GM12878 (cell line): ENCODE measurements at regions not wholly inside any gene's neighbourhood (a gene's known extent, or its start where the extent isn't known, plus 50 kb on each side); places are given as distances from the start of the nearest gene placed in this dataset.

Source experiments
- ATAC-seq: fragments of 200-7000 bp; cut with Tn5 transposase; 3 replicates; pipeline ENCODE4 v1.9.1; 2020; ENCODE audit warnings: mild to moderate bottlenecking, moderate library complexity
- BruUV-seq: library from RNA; stranded (reverse); fragments of 400-500 nt; replicated peaks from 2 replicates; lab custom pipeline; 2021; lab: Mats Ljungman, UMichigan
- CTCF ChIA-PET: fragments of 300-600 bp; sonication (Branson Sonifier 250); formaldehyde crosslinking; extraction: SDS; loops from one replicate; lab custom pipeline; 2021; ENCODE audit warnings: inconsistent platforms; lab: Yijun Ruan, JAX
- POLR2A ChIA-PET: fragments of 350-600 bp; formaldehyde crosslinking; extraction: SDS; loops from one replicate; lab custom pipeline; 2021; ENCODE audit warnings: inconsistent platforms; lab: Charles Lee
- RAD21 ChIA-PET: fragments of 300-600 bp; sonication (Branson Sonifier 250); formaldehyde crosslinking; loops from one replicate; lab custom pipeline; 2023; ENCODE audit warnings: antibody characterized with exemption; ENCODE audit not compliant: unreplicated experiment; lab: Charles Lee
- SMC1A ChIA-PET: fragments of 300-600 bp; sonication (Branson Sonifier 250); formaldehyde crosslinking; loops from one replicate; lab custom pipeline; 2023; ENCODE audit not compliant: unreplicated experiment, uncharacterized antibody; lab: Charles Lee
- DNase-seq: peaks from one replicate; pipeline ENCODE4 v3.0.0-alpha.2; 2011; ENCODE audit warnings: low read depth, low spot score
- FAIRE-seq: peaks from 3 replicates; lab custom pipeline; 2011; peaks lifted over from hg19 to GRCh38; lab: Jason Lieb, UNC
- H2AFZ ChIP-seq: 2 replicates; pipeline ENCODE4 v1.6.0; 2011; ENCODE audit warnings: low read depth, low read length, control low read depth; ENCODE audit not compliant: control insufficient read depth
- H3K27ac ChIP-seq: 2 replicates; pipeline ENCODE4 v1.5.1; 2011; ENCODE audit warnings: control low read depth; ENCODE audit not compliant: control insufficient read depth, insufficient read depth
- H3K27me3 ChIP-seq, 2 experiments: replicated peaks in 1 of 2; 2 replicates each; pipeline versions ENCODE4 v1.6.0 to v1.6.1; 2011; ENCODE audit warnings: low read length in 1 of 2; ENCODE audit not compliant: control insufficient read depth in 2 of 2, insufficient read depth in 2 of 2
- H3K36me3 ChIP-seq, 2 experiments: 2 replicates each; pipeline ENCODE4 v1.5.1; 2011; ENCODE audit warnings: low read length in 1 of 2; ENCODE audit not compliant: control insufficient read depth in 2 of 2, insufficient read depth in 2 of 2
- H3K4me1 ChIP-seq: 2 replicates; pipeline ENCODE4 v1.6.1; 2011; ENCODE audit warnings: mild to moderate bottlenecking, low read length, moderate library complexity, mixed read lengths; ENCODE audit not compliant: control insufficient read depth, insufficient read depth
- H3K4me2 ChIP-seq: 2 replicates; pipeline ENCODE4 v1.6.0; 2011; ENCODE audit warnings: control low read depth; ENCODE audit not compliant: control insufficient read depth, insufficient read depth
- H3K4me3 ChIP-seq: fragments of 200-600 bp; sonication (generic); 2 replicates; pipeline ENCODE4 v1.5.1; 2016
- H3K79me2 ChIP-seq: 2 replicates; pipeline ENCODE4 v1.6.0; 2011; ENCODE audit warnings: low read length; ENCODE audit not compliant: control insufficient read depth, insufficient read depth
- H3K9ac ChIP-seq: 2 replicates; pipeline ENCODE4 v1.8.0; 2011; ENCODE audit warnings: low read length, control low read depth, mixed read lengths; ENCODE audit not compliant: control insufficient read depth, insufficient read depth
- H3K9me3 ChIP-seq: replicated peaks from 3 replicates; pipeline ENCODE4 v1.5.1; 2011; ENCODE audit warnings: mild to moderate bottlenecking, low read length; ENCODE audit not compliant: control insufficient read depth, insufficient read depth
- H4K20me1 ChIP-seq: 2 replicates; pipeline ENCODE4 v1.6.0; 2011; ENCODE audit not compliant: control insufficient read depth, insufficient read depth
- BMI1 ChIP-seq: fragments of 450-650 bp; IDR thresholded peaks from 2 replicates; pipeline ENCODE4 v1.6.1; 2016; ENCODE audit warnings: mild to moderate bottlenecking, moderate library complexity, borderline replicate concordance
- CHD1 ChIP-seq: IDR thresholded peaks from 2 replicates; pipeline ENCODE4 v1.6.1; 2012; ENCODE audit warnings: low read depth, low read length, improper control_type of control experiment
- DPF2 ChIP-seq: fragments of 450-650 bp; IDR thresholded peaks from 2 replicates; pipeline ENCODE4 v1.6.1; 2017; ENCODE audit warnings: mild to moderate bottlenecking
- EED ChIP-seq: sonication (generic); IDR thresholded peaks from 2 replicates; pipeline ENCODE4 v1.6.1; 2016; ENCODE audit warnings: antibody characterized with exemption, low read depth
- ETV6 ChIP-seq, 2 experiments: fragments of 450-650 bp in 1 of 2; IDR thresholded peaks in 1 of 2; conservative IDR thresholded peaks in 1 of 2; 2 replicates each; pipeline ENCODE4 v1.6.1; 2014; ENCODE audit warnings: antibody characterized with exemption in 1 of 2, borderline replicate concordance in 1 of 2, low read depth in 1 of 2, mild to moderate bottlenecking in 1 of 2, moderate library complexity in 1 of 2
- FOS ChIP-seq: IDR thresholded peaks from 3 replicates; pipeline ENCODE4 v1.6.1; 2011; ENCODE audit warnings: borderline replicate concordance; ENCODE audit not compliant: insufficient read length; ENCODE audit errors: extremely low read depth
- IKZF2 ChIP-seq, 2 experiments: fragments of 450-650 bp; IDR thresholded peaks; 2 replicates each; pipeline ENCODE4 v1.6.1; 2017; ENCODE audit warnings: mild to moderate bottlenecking in 2 of 2, moderate library complexity in 2 of 2
- KAT2A ChIP-seq: conservative IDR thresholded peaks from 2 replicates; pipeline ENCODE4 v1.6.1; 2011; ENCODE audit warnings: low read depth, low read length; ENCODE audit not compliant: control insufficient read depth
- MEF2A ChIP-seq: IDR thresholded peaks from 2 replicates; pipeline ENCODE4 v1.6.1; 2011; ENCODE audit warnings: low read depth, mild to moderate bottlenecking, low read length, moderate library complexity; ENCODE audit not compliant: insufficient read depth
- NFIC ChIP-seq: IDR thresholded peaks from 2 replicates; pipeline ENCODE4 v1.6.1; 2012; ENCODE audit warnings: low read depth, mild to moderate bottlenecking, inconsistent platforms, low read length, moderate library complexity
- NFXL1 ChIP-seq: fragments of 450-650 bp; IDR thresholded peaks from 2 replicates; pipeline ENCODE4 v1.6.1; 2017; ENCODE audit warnings: antibody characterized with exemption, mild to moderate bottlenecking, borderline replicate concordance
- NFYB ChIP-seq: IDR thresholded peaks from 2 replicates; pipeline ENCODE4 v1.6.1; 2011; ENCODE audit warnings: low read depth, mild to moderate bottlenecking, low read length, improper control_type of control experiment, moderate library complexity; ENCODE audit not compliant: insufficient read depth
- POLR2AphosphoS5 ChIP-seq: IDR thresholded peaks from 2 replicates; pipeline ENCODE4 v1.6.1; 2011; ENCODE audit warnings: mild to moderate bottlenecking, low read length, inconsistent platforms
- SP1 ChIP-seq: IDR thresholded peaks from one replicate; pipeline ENCODE4 v1.6.1; 2011; ENCODE audit warnings: low read depth, low read length
- STAT3 ChIP-seq: IDR thresholded peaks from 2 replicates; pipeline ENCODE4 v1.6.1; 2011; ENCODE audit warnings: low read depth, low read length, improper control_type of control experiment
- SUPT20H ChIP-seq: IDR thresholded peaks from 2 replicates; pipeline ENCODE4 v1.6.1; 2011; ENCODE audit warnings: low read depth, mild to moderate bottlenecking, low read length, moderate library complexity, borderline replicate concordance; ENCODE audit not compliant: control insufficient read depth
- WGBS: methylation state at CpG from one replicate; pipeline ENCODE4 v1.1.6; 2016; ENCODE audit warnings: low lambda C conversion rate; ENCODE audit not compliant: insufficient replicate concordance, insufficient coverage; ENCODE audit errors: missing lambda C conversion rate; 5-methylcytosine and 5-hydroxymethylcytosine counted together
- in situ Hi-C: fragments of 300-500 bp; cut with MboI; formaldehyde crosslinking; loops from 9 replicates; pipeline ENCODE4 v1.14.3; 2018; ENCODE audit warnings: mixed read lengths
- intact Hi-C: fragments of 100-400 bp; cut with micrococcal nuclease; formaldehyde crosslinking; loops from one replicate; pipeline ENCODE4 v1.14.2; 2022; ENCODE audit not compliant: unreplicated experiment
- TF ChIP-seq, protein P1 (sequence below): fragments of 150-350 bp; IDR thresholded peaks from 2 replicates; pipeline ENCODE4 v1.6.1; 2016; ENCODE audit warnings: low read depth, low read length
- TF ChIP-seq, protein P2 (sequence below): fragments of 450-650 bp; formaldehyde crosslinking; IDR thresholded peaks from 2 replicates; pipeline ENCODE4 v1.4.0; 2020; ENCODE audit warnings: mild to moderate bottlenecking, moderate library complexity

DNA sequence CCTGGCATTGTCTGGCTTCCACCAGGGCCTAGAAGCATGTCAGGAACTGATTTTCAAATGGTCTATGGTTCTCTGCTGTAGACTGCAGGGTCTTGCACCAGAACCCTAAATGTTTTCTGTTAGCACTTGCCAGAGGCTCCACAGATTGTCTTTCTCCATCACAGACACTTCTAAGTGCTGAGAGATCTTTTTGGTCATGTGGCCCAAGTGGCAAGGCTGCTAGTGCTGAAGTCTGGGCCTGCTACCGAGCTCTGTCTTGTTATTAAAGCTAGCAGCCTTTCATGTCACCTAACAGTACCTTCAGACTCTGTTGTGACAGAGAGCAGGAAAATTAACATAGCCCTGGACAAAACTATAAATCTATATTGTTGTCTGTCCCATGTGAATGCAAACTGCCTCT, 120.7 kb upstream of the BACH2 start:
- 0% methylated on average over 1 of the region's 1 CpG for WGBS
- ChIA-PET SMC1A (interaction anchor here (0.6 kb wide), 1 partner anchor 14 kb away, joined by 3 read pairs; no protein-coding TSS in a partner anchor), POLR2A (no interaction called here)

More for the DNA sequence above, 120.7 kb upstream of the BACH2 start:
- Histone ChIP-seq H3K9me3 (no peaks in the 10 kb centered on the region; the same call in 2 of the 3 replicates), H3K4me3 (no peak overlapping the region), H3K27ac (no peak overlapping the region), H3K4me1 (no peaks in the 10 kb centered on the region), H3K36me3 (no peaks in the 10 kb centered on the region), H3K79me2 (no peaks in the 10 kb centered on the region), H2AFZ (no peak overlapping the region), H3K9ac (no peak overlapping the region), H3K4me2 (no peak overlapping the region), H4K20me1 (no peaks in the 10 kb centered on the region), H3K27me3 (peaks cover 0 to 3% of the 10 kb centered on the region in 2 experiments; a peak in 1 of 4 replicates)
- ChIA-PET CTCF (no interaction called here), RAD21 (no interaction called here)
- in situ Hi-C loops: no loop called here
- BruUV-seq: no TSS peak
- no peak for ATAC-seq
- intact Hi-C loops: no loop called here
- no peak for TF ChIP-seq BMI1
- TF ChIP-seq NFXL1: no peak
- TF ChIP-seq NFIC: no peak
- TF ChIP-seq KAT2A: no peak
- no peak for TF ChIP-seq ETV6 (conservative IDR thresholded peaks at IDR 0.05 in 1 of 2, IDR thresholded peaks at IDR 0.05 in 1 of 2; ENCODE audit: borderline replicate concordance in 1 of 2, low read depth in 1 of 2)
- no peak for TF ChIP-seq SUPT20H
- TF ChIP-seq STAT3: no peak
- no peak for TF ChIP-seq CHD1
- TF ChIP-seq SP1: no peak
- TF ChIP-seq MEF2A: no peak
- no peak for TF ChIP-seq NFYB
- TF ChIP-seq, protein P1, sequence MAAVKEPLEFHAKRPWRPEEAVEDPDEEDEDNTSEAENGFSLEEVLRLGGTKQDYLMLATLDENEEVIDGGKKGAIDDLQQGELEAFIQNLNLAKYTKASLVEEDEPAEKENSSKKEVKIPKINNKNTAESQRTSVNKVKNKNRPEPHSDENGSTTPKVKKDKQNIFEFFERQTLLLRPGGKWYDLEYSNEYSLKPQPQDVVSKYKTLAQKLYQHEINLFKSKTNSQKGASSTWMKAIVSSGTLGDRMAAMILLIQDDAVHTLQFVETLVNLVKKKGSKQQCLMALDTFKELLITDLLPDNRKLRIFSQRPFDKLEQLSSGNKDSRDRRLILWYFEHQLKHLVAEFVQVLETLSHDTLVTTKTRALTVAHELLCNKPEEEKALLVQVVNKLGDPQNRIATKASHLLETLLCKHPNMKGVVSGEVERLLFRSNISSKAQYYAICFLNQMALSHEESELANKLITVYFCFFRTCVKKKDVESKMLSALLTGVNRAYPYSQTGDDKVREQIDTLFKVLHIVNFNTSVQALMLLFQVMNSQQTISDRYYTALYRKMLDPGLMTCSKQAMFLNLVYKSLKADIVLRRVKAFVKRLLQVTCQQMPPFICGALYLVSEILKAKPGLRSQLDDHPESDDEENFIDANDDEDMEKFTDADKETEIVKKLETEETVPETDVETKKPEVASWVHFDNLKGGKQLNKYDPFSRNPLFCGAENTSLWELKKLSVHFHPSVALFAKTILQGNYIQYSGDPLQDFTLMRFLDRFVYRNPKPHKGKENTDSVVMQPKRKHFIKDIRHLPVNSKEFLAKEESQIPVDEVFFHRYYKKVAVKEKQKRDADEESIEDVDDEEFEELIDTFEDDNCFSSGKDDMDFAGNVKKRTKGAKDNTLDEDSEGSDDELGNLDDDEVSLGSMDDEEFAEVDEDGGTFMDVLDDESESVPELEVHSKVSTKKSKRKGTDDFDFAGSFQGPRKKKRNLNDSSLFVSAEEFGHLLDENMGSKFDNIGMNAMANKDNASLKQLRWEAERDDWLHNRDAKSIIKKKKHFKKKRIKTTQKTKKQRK: no peak
- TF ChIP-seq FOS: no peak
- TF ChIP-seq, protein P2, sequence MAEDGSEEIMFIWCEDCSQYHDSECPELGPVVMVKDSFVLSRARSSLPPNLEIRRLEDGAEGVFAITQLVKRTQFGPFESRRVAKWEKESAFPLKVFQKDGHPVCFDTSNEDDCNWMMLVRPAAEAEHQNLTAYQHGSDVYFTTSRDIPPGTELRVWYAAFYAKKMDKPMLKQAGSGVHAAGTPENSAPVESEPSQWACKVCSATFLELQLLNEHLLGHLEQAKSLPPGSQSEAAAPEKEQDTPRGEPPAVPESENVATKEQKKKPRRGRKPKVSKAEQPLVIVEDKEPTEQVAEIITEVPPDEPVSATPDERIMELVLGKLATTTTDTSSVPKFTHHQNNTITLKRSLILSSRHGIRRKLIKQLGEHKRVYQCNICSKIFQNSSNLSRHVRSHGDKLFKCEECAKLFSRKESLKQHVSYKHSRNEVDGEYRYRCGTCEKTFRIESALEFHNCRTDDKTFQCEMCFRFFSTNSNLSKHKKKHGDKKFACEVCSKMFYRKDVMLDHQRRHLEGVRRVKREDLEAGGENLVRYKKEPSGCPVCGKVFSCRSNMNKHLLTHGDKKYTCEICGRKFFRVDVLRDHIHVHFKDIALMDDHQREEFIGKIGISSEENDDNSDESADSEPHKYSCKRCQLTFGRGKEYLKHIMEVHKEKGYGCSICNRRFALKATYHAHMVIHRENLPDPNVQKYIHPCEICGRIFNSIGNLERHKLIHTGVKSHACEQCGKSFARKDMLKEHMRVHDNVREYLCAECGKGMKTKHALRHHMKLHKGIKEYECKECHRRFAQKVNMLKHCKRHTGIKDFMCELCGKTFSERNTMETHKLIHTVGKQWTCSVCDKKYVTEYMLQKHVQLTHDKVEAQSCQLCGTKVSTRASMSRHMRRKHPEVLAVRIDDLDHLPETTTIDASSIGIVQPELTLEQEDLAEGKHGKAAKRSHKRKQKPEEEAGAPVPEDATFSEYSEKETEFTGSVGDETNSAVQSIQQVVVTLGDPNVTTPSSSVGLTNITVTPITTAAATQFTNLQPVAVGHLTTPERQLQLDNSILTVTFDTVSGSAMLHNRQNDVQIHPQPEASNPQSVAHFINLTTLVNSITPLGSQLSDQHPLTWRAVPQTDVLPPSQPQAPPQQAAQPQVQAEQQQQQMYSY (CRISPR knock-in tag): no peak
- TF ChIP-seq DPF2: no peak
- TF ChIP-seq EED: no peak
- TF ChIP-seq IKZF2 (IDR thresholded peaks at IDR 0.05): no peak
- no peak for TF ChIP-seq POLR2AphosphoS5
- no peak for DNase-seq
- no peak for FAIRE-seq
